ENCODE measurements at regions not wholly inside any gene's neighbourhood (a gene's known extent, or its start where the extent isn't known, plus 50 kb on each side); places are given as distances from the start of the nearest gene placed in this dataset.

DNA sequence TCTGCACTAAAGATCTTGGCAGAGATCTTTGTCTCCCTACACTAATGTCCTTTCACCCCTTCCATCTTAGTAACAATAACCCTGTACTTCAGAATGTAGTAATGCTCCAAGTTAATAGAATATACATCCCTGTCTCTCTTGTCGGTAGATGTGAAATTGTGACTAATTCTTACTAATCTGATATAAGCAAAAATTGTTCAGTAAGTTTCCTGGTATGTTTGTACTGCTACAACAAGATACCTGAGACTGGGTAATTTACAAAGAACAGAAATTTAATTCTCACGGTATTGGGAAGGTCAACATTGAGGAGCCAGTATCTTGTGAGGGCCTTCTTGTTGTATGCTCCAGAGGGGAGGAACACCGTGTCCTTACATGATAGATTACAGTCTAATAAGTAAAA is 1686.6 kb upstream of the CDH9 start:
- H3K27me3 ChIP-seq: no peaks in the 10 kb centered on the region
- H3K4me3 ChIP-seq: no peak overlapping the region
- no peaks in the 10 kb centered on the region for H3K4me1 ChIP-seq
- H3K9me3 ChIP-seq: no peaks in the 10 kb centered on the region
- TF ChIP-seq, protein P1, sequence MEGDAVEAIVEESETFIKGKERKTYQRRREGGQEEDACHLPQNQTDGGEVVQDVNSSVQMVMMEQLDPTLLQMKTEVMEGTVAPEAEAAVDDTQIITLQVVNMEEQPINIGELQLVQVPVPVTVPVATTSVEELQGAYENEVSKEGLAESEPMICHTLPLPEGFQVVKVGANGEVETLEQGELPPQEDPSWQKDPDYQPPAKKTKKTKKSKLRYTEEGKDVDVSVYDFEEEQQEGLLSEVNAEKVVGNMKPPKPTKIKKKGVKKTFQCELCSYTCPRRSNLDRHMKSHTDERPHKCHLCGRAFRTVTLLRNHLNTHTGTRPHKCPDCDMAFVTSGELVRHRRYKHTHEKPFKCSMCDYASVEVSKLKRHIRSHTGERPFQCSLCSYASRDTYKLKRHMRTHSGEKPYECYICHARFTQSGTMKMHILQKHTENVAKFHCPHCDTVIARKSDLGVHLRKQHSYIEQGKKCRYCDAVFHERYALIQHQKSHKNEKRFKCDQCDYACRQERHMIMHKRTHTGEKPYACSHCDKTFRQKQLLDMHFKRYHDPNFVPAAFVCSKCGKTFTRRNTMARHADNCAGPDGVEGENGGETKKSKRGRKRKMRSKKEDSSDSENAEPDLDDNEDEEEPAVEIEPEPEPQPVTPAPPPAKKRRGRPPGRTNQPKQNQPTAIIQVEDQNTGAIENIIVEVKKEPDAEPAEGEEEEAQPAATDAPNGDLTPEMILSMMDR (IDR thresholded peaks at IDR 0.05): no peak
- H3K36me3 ChIP-seq: no peaks in the 10 kb centered on the region
- H3K27ac ChIP-seq: no peak overlapping the region
- DNase-seq (ENCODE audit: low spot score): no peak

DNA sequence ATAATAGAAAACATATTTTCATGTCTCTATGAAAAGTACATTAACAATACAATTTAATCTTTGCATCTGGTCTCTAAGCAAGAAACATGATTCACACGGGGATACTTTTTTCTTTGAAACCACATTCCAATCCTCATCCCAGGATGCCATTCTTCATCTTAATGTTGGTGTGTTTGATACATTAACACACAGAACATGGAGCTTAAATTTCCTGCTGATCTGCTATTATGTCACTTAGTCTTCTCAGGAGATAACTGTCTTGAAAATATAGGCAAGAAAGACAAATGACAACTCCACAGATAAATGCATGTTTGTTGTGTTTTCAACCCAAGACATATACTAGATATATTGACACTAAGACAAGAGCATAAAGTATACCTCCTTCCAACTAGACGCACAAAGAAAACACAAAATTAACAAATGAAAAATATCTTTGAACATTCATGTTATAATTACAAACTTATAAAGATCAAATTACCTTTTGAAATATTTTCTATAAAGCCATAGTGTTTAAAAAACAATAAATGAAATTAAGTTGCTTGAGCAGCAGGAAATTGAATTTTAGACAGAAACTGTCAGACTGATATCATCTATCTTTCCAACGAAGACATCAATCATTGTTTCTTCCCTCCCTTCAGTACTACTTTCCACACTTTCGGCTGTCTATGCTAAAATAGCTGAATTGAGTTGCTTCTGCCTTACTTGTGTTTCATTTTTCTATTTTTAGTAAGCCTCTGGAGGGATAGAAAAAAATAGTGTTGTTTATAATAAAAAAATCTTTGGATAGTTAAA is 1676.7 kb upstream of the CDH9 start:
- Histone ChIP-seq H3K36me3 (no peaks in the 10 kb centered on the region), H3K9me3 (no peaks in the 10 kb centered on the region), H3K27me3 (no peaks in the 10 kb centered on the region)

DNA sequence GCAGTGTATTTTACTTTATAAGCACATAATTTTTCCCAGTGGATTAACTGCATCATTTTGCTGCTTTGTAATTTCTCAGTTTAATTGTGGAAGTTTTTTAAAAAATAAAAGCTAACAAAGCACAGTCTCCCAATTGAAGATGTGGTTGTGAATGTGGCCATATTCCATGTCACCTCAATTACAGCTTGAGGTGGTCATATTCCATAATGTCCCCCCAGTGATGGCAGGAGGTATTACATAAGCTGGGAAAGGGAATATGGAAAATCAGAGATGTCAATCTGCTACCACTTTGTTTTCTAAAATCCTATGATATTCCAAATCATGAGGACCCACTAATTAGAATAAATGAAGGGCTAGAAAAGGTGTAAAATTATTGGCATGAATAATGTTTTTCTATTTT is 1672.0 kb upstream of the CDH9 start:
- TF ChIP-seq, protein P1 (IDR thresholded peaks at IDR 0.05): no peak

More for the DNA sequence above, 1676.7 kb upstream of the CDH9 start:
- Histone ChIP-seq H3K4me3 (no peak overlapping the region), H3K27ac (no peak overlapping the region), H3K4me1 (no peaks in the 10 kb centered on the region)
- TF ChIP-seq, protein P1 (IDR thresholded peaks at IDR 0.05): no peak
- DNase-seq (ENCODE audit: low spot score): no peak

DNA sequence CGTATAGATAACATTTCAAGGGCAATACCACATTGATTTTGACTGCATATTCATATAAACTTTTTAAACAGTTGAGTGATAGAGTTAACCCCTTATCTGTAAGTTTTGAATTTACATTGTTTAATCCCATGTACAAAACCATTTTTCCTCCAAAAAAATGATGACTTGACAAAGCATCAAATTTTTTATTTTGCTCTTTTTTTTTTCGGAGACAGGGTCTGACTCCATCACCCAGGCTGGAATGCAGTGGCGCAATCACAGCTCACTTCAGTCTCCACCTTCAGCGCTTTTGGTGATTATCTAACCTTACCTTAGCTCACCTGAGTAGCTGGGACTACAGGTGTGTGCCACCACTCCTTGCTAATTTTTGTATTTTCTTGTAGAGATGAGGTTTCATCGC is 1670.1 kb upstream of the CDH9 start:
- no peaks in the 10 kb centered on the region for H3K9me3 ChIP-seq
- no peak overlapping the region for H3K4me3 ChIP-seq
- H3K27me3 ChIP-seq: no peaks in the 10 kb centered on the region
- DNase-seq (ENCODE audit: low spot score): no peak
- H3K4me1 ChIP-seq: no peaks in the 10 kb centered on the region
- H3K36me3 ChIP-seq: no peaks in the 10 kb centered on the region
- TF ChIP-seq, protein P1 (IDR thresholded peaks at IDR 0.05): no peak
- no peak overlapping the region for H3K27ac ChIP-seq

More for the DNA sequence above, 1672.0 kb upstream of the CDH9 start:
- H3K9me3 ChIP-seq: no peaks in the 10 kb centered on the region
- H3K36me3 ChIP-seq: no peaks in the 10 kb centered on the region
- H3K4me3 ChIP-seq: no peak overlapping the region
- H3K27me3 ChIP-seq: no peaks in the 10 kb centered on the region
- H3K4me1 ChIP-seq: no peaks in the 10 kb centered on the region
- DNase-seq (ENCODE audit: low spot score): no peak
- H3K27ac ChIP-seq: no peak overlapping the region

DNA sequence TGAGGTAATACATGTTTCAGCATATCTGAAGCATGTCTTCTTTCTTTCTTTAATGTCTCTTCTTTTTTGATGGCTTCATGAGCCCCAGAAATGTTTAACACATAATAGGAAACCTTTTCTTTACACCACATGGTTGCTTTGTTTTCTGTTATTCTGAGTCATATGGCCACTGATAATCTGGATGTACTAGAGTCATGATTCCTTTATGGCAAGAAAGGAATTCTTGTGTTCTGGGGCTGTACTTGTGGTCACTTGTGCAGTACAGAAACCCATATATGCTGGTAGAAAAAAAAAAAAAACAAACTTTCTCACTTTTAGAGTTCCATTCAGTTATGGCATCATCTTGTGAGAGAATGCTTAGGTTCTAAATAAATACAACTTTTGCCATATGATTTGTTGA is 1669.3 kb upstream of the CDH9 start:
- TF ChIP-seq, protein P1 (IDR thresholded peaks at IDR 0.05): no peak
- Histone ChIP-seq H3K9me3 (no peaks in the 10 kb centered on the region), H3K27ac (no peak overlapping the region), H3K4me3 (no peak overlapping the region), H3K36me3 (no peaks in the 10 kb centered on the region), H3K27me3 (no peaks in the 10 kb centered on the region), H3K4me1 (no peaks in the 10 kb centered on the region)
- DNase-seq (ENCODE audit: low spot score): no peak
